HG03354 (cell line): ENCODE measurements at regions not wholly inside any gene's neighbourhood (a gene's known extent, or its start where the extent isn't known, plus 50 kb on each side); places are given as distances from the start of the nearest gene placed in this dataset.

ENCODE experiments used
- ATAC-seq: cut with Tn5 transposase; IDR thresholded peaks from one replicate; pipeline ENCODE4 v1.9.1; 2021; ENCODE audit warnings: mild to moderate bottlenecking; ENCODE audit not compliant: unreplicated experiment, poor library complexity, severe bottlenecking

DNA sequence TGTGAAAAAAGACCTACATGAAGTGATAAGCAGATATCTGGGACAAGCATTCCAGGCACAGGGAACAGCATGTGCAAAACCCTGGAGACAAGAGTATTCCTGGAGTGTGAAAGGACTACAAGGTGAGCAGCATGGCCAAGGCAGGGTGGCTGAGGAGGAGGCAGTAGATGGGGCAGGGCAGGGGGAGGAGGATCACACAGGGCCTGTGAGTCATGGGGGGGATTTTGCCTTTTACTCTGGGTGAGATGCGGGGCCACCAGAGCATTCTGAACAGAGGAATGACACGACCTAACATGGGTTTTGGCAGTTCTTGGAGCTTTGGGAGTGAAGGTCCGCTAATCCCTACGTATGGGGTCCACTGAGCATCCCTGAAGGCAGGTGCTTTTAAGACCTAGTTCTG is 69.8 kb upstream of the CCN6 start:
- ATAC-seq: no peak

- ATAC-seq: no peak
Measured at GRCh38 chr6:111984516-111985201, 69.2 kb upstream of the CCN6 start.

- ATAC-seq: no peak
Measured at GRCh38 chr6:111985202-111985731, 68.6 kb upstream of the CCN6 start.

DNA sequence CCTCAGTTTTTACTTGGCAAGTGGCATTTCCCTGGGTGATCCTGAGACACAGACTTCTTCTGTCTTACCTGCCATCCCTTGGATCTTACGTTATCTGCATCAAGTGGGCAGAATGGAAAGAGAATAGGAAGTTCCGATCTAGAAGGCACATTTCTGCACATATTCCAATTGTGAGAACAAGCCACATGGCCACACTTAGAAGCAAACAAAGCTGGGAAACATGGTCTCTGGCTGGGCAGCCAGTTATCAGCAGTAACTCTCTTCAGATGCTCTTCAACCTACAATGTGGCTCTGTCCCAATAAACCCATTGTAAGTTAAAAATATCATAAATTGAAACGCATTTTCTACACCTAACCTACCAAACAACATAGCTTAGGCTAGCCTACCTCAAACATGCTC is 67.3 kb upstream of the CCN6 start:
- ATAC-seq: no peak

- ATAC-seq: no peak
Measured at GRCh38 chr6:111987295-111987694, 66.6 kb upstream of the CCN6 start.

- ATAC-seq: no peak
Measured at GRCh38 chr6:111988926-111989325, 65.0 kb upstream of the CCN6 start.

DNA sequence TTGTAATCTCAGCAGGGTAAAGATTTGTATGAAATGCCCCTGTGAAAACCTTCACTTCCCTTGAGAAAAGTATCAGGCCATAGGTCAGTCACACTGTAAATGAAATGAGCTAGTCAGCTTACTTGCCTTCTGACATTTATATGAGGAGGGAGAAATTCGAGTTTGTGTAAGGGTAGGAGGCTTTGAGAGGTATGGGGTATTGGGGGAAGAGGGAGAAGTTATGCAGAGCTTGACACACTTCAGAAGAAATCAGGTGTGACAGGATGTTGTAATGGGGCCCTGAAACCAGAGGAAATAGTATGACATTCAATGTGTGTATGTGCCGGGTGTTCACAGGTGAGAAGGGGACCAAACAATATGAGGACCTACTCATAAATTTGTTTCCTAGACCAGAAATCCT is 64.2 kb upstream of the CCN6 start:
- peak; percentile 51 for ATAC-seq

DNA sequence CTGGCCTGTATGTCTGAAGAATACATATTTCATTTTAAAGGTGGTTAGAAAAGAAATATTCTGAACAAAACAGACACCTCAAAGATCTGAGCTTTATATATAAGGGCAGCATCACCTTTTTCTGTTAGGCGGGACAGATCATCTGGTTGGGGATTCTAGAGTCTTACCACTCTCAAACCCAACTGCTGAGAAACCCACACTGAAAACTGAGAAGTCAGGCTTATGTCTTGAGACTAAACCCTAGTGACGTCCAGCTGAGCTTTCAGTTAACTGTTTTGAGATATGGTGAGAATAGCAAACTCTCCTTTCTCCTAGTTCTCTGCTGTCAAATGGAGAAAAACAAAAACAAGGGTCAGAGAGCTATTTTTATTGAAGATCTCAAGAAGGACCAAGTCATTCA is 63.7 kb upstream of the CCN6 start:
- peak; percentile 33 for ATAC-seq

- no peak for ATAC-seq
Measured at GRCh38 chr6:111992851-111993250, 61.1 kb upstream of the CCN6 start.

- no peak for ATAC-seq
Measured at GRCh38 chr6:111993342-111993741, 60.6 kb upstream of the CCN6 start.

DNA sequence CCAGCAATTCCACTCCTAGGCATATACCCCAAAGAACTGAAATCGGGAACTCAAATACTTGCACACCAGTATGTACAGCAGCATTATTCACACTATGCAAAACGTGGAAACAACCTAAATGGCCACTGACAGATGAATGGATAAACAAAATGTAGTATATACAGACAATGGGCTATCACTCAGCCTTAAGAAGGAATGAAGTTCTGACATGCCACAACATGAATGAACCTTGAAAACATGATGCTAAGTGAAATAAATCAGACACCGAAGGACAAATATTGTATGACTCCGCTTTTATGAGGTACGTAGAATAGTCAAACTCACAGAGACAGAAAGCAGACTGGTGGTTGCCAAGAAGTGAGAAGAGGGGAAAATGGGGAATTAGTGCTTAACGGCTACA is 59.1 kb upstream of the CCN6 start:
- no peak for ATAC-seq

- ATAC-seq: no peak
Measured at GRCh38 chr6:111995404-111995803, 58.5 kb upstream of the CCN6 start.

DNA sequence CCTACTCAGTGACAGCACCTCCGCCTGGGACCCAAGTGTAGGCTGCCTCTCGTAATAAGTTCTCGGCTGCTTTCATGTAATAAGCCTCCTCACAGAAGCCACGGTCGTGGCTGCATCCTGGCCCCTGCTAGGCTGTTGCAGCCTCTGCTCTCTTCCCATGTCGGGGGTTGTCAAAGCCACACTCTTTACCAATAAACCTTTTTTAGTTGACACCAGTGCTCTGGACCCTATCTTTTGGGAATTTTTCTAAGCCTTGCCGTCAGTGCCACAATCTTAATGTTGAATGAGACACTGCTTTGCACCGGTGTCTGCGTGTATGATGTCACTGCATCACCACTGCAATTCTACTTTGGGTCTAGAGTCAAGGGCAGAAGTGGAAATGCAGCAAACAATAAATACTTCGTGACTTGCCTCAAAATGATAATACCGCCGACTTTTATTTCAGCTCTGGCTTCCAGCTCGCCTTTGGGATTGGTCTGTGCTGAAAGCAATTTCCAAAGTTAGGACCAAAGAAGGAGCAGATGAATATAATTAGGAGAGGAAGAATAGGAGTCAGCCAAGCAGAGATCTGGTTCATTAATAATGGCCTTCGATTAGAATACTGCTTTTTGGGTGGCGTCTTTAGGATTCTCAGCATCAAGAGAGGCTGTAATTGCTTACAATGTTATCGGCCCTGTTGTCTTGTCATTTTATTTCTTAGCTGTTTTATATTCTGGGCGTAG is 57.6 kb upstream of the CCN6 start:
- ATAC-seq: no peak

GRCh38 chr6:111997078-111997852 is 56.6 kb upstream of the CCN6 start:
- peak; percentile 76 for ATAC-seq

- ATAC-seq: no peak
Measured at GRCh38 chr6:111997853-111998208, 56.1 kb upstream of the CCN6 start.

GRCh38 chr6:112002307-112002706 is 51.6 kb upstream of the CCN6 start:
- ATAC-seq: no peak
